A673 (cell line): ENCODE measurements at regions not wholly inside any gene's neighbourhood (a gene's known extent, or its start where the extent isn't known, plus 50 kb on each side); places are given as distances from the start of the nearest gene placed in this dataset.

Experiments used
- BruUV-seq: library from RNA; stranded (reverse); fragments of 400-500 nt; replicated peaks from 2 replicates; lab custom pipeline; 2021; lab: Mats Ljungman, UMichigan
- CTCF ChIA-PET: fragments of 300-600 bp; sonication (Branson Sonifier 250); formaldehyde crosslinking; loops from one replicate; lab custom pipeline; 2022; ENCODE audit warnings: antibody characterized with exemption; lab: Charles Lee
- POLR2A ChIA-PET: fragments of 300-600 bp; sonication (Branson Sonifier 250); formaldehyde crosslinking; loops from one replicate; lab custom pipeline; 2022; ENCODE audit warnings: antibody characterized with exemption; ENCODE audit not compliant: low non-redundant PET; lab: Charles Lee
- DNase-seq: peaks from one replicate; pipeline ENCODE4 v3.0.0-alpha.2; 2015; ENCODE audit warnings: low spot score
- H3K27ac ChIP-seq: fragments of 200-600 bp; sonication (generic); 2 replicates; pipeline ENCODE4 v1.5.1; 2016; ENCODE audit warnings: mixed run types, low read depth, mild to moderate bottlenecking, mixed read lengths, antibody characterized with exemption, low read length; ENCODE audit not compliant: poor library complexity, severe bottlenecking
- H3K27me3 ChIP-seq: fragments of 200-600 bp; sonication (generic); replicated peaks from 2 replicates; pipeline ENCODE4 v1.6.1; 2017; ENCODE audit warnings: mixed run types, low read depth, mild to moderate bottlenecking, mixed read lengths, antibody characterized with exemption, low read length; ENCODE audit not compliant: insufficient read depth, poor library complexity
- H3K36me3 ChIP-seq: fragments of 200-600 bp; sonication (generic); 2 replicates; pipeline ENCODE4 v1.6.1; 2016; ENCODE audit warnings: mixed run types, mild to moderate bottlenecking, mixed read lengths, antibody characterized with exemption, low read length; ENCODE audit not compliant: insufficient read depth, poor library complexity, severe bottlenecking
- H3K4me1 ChIP-seq: fragments of 200-600 bp; sonication (generic); 2 replicates; pipeline ENCODE4 v1.6.1; 2017; ENCODE audit warnings: mixed run types, mild to moderate bottlenecking, mixed read lengths, antibody characterized with exemption, low read length; ENCODE audit not compliant: insufficient read depth, poor library complexity, severe bottlenecking
- H3K4me3 ChIP-seq: fragments of 200-600 bp; sonication (generic); 2 replicates; pipeline ENCODE4 v1.5.1; 2016; ENCODE audit warnings: low read depth, mixed run types, mild to moderate bottlenecking, mixed read lengths, low read length; ENCODE audit not compliant: poor library complexity, severe bottlenecking
- H3K9me3 ChIP-seq: fragments of 200-600 bp; sonication (generic); 2 replicates; pipeline ENCODE4 v1.6.1; 2016; ENCODE audit warnings: mixed run types, low read depth, mild to moderate bottlenecking, mixed read lengths, antibody characterized with exemption, low read length; ENCODE audit not compliant: poor library complexity, severe bottlenecking
- EZH2 ChIP-seq: fragments of 200-600 bp; sonication (generic); IDR thresholded peaks from 2 replicates; pipeline ENCODE4 v1.6.1; 2017; ENCODE audit warnings: borderline replicate concordance, low read depth, mild to moderate bottlenecking, mixed read lengths, antibody characterized with exemption, low read length; ENCODE audit not compliant: poor library complexity, severe bottlenecking
- intact Hi-C: fragments of 100-400 bp; cut with micrococcal nuclease; formaldehyde crosslinking; loops from one replicate; pipeline ENCODE4 v1.10.0; 2022; ENCODE audit not compliant: unreplicated experiment
- TF ChIP-seq, protein P1 (sequence below): fragments of 300-800, 200-600 bp; sonication (generic); conservative IDR thresholded peaks from 2 replicates; pipeline ENCODE4 v1.5.1; 2017; ENCODE audit warnings: low read depth, mild to moderate bottlenecking, antibody characterized with exemption, low read length, moderate library complexity, mixed read lengths

DNA sequence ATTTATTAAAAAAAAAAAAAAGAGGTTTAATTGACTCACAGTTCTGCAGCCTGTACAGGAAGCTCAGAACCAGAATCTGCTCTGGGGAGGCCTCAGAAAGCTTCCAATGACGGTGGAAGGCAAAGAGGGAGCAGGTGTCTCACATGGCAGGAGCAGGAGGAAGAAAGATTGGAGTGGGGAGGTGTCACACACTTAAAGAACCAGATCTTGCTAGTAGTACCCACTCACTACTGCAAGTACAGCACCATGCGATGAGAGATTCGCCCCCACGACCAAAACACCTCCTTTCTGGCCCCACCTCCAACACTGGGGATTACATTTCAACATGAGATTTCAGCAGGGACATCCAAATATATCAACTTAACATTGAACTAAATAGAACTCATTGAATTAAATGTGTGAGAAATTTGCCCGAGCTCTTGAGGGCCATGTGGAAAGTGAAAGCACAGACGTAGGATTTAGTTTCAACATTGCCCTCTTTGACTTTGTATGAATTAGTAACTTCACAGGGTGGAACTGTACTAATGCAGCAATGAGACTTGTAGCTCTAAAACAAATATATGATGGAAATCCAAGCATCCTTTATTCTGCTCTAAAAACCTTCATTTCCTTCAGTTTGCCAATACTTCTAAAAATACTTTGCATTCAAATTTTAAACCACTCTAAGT lies 628.2 kb downstream of the FAM181B start:
- ChIA-PET POLR2A (no interaction called here), CTCF (no interaction called here)
- Histone ChIP-seq H3K36me3 (no peaks in the 10 kb centered on the region), H3K9me3 (no peaks in the 10 kb centered on the region), H3K27me3 (no peaks in the 10 kb centered on the region), H3K27ac (no peak overlapping the region), H3K4me1 (no peaks in the 10 kb centered on the region), H3K4me3 (no peak overlapping the region)
- no TSS peak for BruUV-seq
- intact Hi-C loops, result no loop called here
- no peak for DNase-seq
- TF ChIP-seq EZH2, result no peak
- TF ChIP-seq, protein P1, sequence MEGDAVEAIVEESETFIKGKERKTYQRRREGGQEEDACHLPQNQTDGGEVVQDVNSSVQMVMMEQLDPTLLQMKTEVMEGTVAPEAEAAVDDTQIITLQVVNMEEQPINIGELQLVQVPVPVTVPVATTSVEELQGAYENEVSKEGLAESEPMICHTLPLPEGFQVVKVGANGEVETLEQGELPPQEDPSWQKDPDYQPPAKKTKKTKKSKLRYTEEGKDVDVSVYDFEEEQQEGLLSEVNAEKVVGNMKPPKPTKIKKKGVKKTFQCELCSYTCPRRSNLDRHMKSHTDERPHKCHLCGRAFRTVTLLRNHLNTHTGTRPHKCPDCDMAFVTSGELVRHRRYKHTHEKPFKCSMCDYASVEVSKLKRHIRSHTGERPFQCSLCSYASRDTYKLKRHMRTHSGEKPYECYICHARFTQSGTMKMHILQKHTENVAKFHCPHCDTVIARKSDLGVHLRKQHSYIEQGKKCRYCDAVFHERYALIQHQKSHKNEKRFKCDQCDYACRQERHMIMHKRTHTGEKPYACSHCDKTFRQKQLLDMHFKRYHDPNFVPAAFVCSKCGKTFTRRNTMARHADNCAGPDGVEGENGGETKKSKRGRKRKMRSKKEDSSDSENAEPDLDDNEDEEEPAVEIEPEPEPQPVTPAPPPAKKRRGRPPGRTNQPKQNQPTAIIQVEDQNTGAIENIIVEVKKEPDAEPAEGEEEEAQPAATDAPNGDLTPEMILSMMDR, result no peak

DNA sequence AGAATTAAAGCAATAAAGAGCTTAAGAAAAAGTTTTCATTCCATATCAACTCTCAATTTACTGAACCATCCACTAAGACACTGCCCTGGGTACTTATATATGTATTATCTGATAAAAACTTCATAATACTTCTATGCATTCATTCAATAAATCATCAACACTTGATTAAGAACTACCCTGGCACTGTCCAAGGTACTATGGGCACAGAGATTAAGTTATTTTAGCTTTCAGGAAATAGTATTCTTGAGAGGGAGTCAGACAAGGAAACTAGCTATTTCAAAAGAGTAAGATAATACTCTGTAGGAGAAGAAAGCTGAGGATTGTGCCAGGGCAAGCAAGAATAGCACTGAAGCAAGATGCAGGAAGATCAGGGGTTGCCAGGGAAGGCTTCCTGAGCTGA lies 640.8 kb downstream of the FAM181B start:
- BruUV-seq, result no TSS peak
- TF ChIP-seq, protein P1, result no peak
- no peak for TF ChIP-seq EZH2
- ChIA-PET POLR2A (no interaction called here), CTCF (no interaction called here)
- no peaks in the 10 kb centered on the region for H3K9me3 ChIP-seq
- no peaks in the 10 kb centered on the region for H3K27me3 ChIP-seq
- DNase-seq, result peak; percentile 13
- H3K36me3 ChIP-seq, result no peaks in the 10 kb centered on the region
- no peak overlapping the region for H3K4me3 ChIP-seq
- H3K27ac ChIP-seq, result no peak overlapping the region
- intact Hi-C loops, result no loop called here
- no peaks in the 10 kb centered on the region for H3K4me1 ChIP-seq

DNA sequence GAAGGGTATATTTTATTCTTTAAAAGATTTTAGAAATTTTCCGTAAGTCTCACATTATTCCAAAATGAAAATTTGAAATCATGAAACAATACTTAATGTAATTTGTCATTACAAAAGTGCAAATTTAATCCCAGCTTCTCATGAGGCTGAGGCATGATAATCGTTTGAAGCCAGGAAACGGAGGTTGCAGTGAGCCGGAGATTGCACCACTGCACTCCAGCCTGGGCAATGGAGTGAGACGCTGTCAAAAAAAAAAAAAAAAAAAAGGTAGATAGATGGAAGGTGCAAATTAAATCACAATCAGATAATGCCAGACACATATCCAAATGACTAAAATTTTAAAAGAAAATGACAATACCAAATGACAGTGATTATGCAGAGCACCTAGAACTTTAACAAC lies 644.2 kb downstream of the FAM181B start:
- H3K9me3 ChIP-seq, result no peaks in the 10 kb centered on the region
- ChIA-PET CTCF (no interaction called here), POLR2A (no interaction called here)
- intact Hi-C loops, result no loop called here
- no peak overlapping the region for H3K27ac ChIP-seq
- DNase-seq, result no peak
- H3K27me3 ChIP-seq, result no peaks in the 10 kb centered on the region
- TF ChIP-seq, protein P1, result no peak
- TF ChIP-seq EZH2, result no peak
- no peak overlapping the region for H3K4me3 ChIP-seq
- BruUV-seq, result no TSS peak
- H3K36me3 ChIP-seq, result no peaks in the 10 kb centered on the region
- no peaks in the 10 kb centered on the region for H3K4me1 ChIP-seq
